HL-60 (cell line): ENCODE measurements at regions not wholly inside any gene's neighbourhood (a gene's known extent, or its start where the extent isn't known, plus 50 kb on each side); places are given as distances from the start of the nearest gene placed in this dataset.

Experiments
- DNase-seq, 2 experiments: peaks; one replicate each; pipeline ENCODE4 v3.0.0-alpha.2; 2010 to 2020; ENCODE audit warnings: low read depth in 1 of 2, low spot score in 1 of 2
- H3K27ac ChIP-seq: fragments of 250-450 bp; sonication (Bioruptor Pico); replicated peaks from 2 replicates; pipeline ENCODE4 v1.5.1; 2020; ENCODE audit warnings: mild to moderate bottlenecking, moderate library complexity
- H3K27me3 ChIP-seq: fragments of 250-450 bp; sonication (Bioruptor Pico); 2 replicates; pipeline ENCODE4 v1.5.1; 2021; ENCODE audit warnings: mild to moderate bottlenecking, moderate library complexity; ENCODE audit not compliant: insufficient read depth, poor library complexity, severe bottlenecking
- H3K4me3 ChIP-seq: replicated peaks from 2 replicates; pipeline ENCODE4 v1.5.1; 2011; ENCODE audit warnings: mild to moderate bottlenecking, control low read depth, low read length; ENCODE audit not compliant: insufficient read depth
- GABPA ChIP-seq: IDR thresholded peaks from 2 replicates; pipeline ENCODE4 v1.6.1; 2012; ENCODE audit warnings: low read depth
- POLR2AphosphoS5 ChIP-seq: IDR thresholded peaks from 2 replicates; pipeline ENCODE4 v1.6.1; 2012; ENCODE audit warnings: low read depth
- SPI1 ChIP-seq: IDR thresholded peaks from 2 replicates; pipeline ENCODE4 v1.6.1; 2012; ENCODE audit warnings: low read depth, mild to moderate bottlenecking, borderline replicate concordance
- TF ChIP-seq, protein P1 (sequence below): IDR thresholded peaks from 2 replicates; pipeline ENCODE4 v1.6.1; 2012; ENCODE audit warnings: low read depth; ENCODE audit not compliant: insufficient replicate concordance
- TF ChIP-seq, protein P2 (sequence below): IDR thresholded peaks from one replicate; pipeline ENCODE4 v1.5.1; 2011; ENCODE audit warnings: low read length, control low read depth, inconsistent platforms; ENCODE audit not compliant: insufficient read depth

DNA sequence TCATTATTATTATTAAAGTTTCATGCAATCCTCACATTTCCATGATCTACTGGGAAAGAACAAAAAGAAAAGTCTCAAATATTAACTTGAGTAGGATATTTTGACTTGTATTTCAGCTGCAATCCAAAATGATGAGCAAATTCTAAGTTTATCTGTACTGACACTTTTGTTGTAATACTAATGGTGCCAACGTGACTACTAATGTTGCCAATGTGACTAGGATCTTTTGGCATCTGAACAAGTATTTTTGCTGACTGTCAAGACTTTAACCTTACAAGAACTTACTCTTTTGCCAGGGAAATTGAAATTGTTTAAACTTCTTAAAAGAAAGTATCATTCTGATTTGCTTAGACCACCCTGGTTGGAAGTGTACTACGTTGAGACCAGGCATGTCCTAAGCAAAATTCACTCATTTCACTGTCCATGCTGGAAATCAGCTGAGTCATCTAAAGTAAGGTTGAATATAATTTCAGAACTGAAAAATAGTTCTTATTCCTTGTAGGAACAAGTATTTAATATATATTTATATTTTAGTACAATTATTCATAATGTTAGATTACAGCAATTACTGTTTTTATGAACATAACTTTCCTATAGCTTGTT is 78.5 kb upstream of the LYZL1 start:
- TF ChIP-seq, protein P1, sequence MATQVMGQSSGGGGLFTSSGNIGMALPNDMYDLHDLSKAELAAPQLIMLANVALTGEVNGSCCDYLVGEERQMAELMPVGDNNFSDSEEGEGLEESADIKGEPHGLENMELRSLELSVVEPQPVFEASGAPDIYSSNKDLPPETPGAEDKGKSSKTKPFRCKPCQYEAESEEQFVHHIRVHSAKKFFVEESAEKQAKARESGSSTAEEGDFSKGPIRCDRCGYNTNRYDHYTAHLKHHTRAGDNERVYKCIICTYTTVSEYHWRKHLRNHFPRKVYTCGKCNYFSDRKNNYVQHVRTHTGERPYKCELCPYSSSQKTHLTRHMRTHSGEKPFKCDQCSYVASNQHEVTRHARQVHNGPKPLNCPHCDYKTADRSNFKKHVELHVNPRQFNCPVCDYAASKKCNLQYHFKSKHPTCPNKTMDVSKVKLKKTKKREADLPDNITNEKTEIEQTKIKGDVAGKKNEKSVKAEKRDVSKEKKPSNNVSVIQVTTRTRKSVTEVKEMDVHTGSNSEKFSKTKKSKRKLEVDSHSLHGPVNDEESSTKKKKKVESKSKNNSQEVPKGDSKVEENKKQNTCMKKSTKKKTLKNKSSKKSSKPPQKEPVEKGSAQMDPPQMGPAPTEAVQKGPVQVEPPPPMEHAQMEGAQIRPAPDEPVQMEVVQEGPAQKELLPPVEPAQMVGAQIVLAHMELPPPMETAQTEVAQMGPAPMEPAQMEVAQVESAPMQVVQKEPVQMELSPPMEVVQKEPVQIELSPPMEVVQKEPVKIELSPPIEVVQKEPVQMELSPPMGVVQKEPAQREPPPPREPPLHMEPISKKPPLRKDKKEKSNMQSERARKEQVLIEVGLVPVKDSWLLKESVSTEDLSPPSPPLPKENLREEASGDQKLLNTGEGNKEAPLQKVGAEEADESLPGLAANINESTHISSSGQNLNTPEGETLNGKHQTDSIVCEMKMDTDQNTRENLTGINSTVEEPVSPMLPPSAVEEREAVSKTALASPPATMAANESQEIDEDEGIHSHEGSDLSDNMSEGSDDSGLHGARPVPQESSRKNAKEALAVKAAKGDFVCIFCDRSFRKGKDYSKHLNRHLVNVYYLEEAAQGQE, result no peak
- TF ChIP-seq, protein P2, sequence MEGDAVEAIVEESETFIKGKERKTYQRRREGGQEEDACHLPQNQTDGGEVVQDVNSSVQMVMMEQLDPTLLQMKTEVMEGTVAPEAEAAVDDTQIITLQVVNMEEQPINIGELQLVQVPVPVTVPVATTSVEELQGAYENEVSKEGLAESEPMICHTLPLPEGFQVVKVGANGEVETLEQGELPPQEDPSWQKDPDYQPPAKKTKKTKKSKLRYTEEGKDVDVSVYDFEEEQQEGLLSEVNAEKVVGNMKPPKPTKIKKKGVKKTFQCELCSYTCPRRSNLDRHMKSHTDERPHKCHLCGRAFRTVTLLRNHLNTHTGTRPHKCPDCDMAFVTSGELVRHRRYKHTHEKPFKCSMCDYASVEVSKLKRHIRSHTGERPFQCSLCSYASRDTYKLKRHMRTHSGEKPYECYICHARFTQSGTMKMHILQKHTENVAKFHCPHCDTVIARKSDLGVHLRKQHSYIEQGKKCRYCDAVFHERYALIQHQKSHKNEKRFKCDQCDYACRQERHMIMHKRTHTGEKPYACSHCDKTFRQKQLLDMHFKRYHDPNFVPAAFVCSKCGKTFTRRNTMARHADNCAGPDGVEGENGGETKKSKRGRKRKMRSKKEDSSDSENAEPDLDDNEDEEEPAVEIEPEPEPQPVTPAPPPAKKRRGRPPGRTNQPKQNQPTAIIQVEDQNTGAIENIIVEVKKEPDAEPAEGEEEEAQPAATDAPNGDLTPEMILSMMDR, result no peak
- TF ChIP-seq POLR2AphosphoS5, result no peak
- TF ChIP-seq SPI1, result no peak
- no peak for TF ChIP-seq GABPA
- Histone ChIP-seq H3K27ac (no peak overlapping the region), H3K4me3 (no peak overlapping the region), H3K27me3 (no peaks in the 10 kb centered on the region)
- no peak for DNase-seq

DNA sequence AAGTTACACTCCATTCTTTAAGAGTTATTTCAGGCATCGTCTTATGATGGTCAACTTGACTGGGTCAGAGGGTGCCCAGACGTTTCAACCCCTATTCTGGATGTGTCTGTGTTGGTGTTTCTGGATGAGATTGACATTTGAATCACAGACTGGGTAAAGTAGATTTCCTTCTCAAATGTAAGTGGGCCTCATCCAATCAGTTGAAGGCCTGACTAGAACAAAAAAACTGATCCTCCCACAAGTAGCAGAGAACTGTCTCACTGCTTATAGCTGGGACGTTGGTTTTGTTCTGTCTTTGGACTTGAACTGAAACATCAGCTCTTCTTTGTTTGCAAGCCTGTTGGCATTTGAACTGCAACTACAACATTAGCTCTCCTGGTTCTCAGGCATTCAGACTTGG is 76.3 kb upstream of the LYZL1 start:
- no peak for DNase-seq
- no peaks in the 10 kb centered on the region for H3K27me3 ChIP-seq
- no peak overlapping the region for H3K4me3 ChIP-seq
- H3K27ac ChIP-seq, result no peak overlapping the region
- TF ChIP-seq, protein P2, result no peak
- no peak for TF ChIP-seq GABPA
- TF ChIP-seq, protein P1, result no peak
- TF ChIP-seq SPI1, result no peak
- no peak for TF ChIP-seq POLR2AphosphoS5

DNA sequence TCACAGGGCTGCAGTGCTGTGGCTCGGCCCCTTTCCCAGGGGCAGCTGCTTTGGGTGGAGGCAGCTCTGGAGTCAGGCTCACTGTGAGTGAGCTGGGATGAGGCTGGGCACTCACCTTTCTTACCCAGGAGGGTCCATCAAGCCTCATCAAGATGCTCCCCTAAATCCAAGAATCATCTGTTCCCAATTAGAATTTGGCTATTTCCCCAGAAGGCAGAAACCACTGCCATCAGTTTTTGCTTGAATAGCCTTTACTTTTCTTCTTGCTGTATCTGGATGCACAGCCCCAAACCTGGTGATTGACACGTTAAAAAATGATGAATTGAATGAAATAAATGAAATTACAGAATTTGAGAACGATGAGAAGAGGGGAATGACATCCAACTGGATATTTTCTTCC is 74.3 kb upstream of the LYZL1 start:
- DNase-seq, result no peak
- Histone ChIP-seq H3K4me3 (no peak overlapping the region), H3K27ac (no peak overlapping the region), H3K27me3 (no peaks in the 10 kb centered on the region)
- TF ChIP-seq GABPA (no peak), POLR2AphosphoS5 (no peak), SPI1 (no peak)
- TF ChIP-seq, protein P2, result no peak

DNA sequence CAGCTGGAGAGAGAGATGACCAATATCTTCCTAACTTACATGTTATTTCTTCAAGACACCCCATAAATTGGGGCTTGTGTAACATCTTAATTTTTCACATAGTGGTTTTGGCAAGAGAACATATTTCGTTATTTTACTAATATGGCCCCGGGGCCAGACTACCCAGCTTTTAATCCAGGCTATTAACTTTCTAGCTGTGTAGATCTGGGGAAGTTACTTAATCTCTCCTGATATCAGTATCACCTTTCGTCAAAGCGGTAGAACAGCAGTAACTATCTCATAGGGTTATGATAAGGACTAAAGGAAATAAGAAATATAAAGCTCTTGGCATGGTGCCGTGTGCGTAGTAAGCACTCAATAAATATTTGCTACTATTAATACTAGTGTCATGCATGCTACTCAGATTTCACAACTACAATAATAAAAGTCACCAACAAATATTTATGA is 71.6 kb upstream of the LYZL1 start:
- no peaks in the 10 kb centered on the region for H3K27me3 ChIP-seq
- H3K27ac ChIP-seq, result no peak overlapping the region
- no peak overlapping the region for H3K4me3 ChIP-seq
- DNase-seq, result no peak
- TF ChIP-seq SPI1 (no peak), POLR2AphosphoS5 (no peak), GABPA (no peak)
- TF ChIP-seq, protein P1, result no peak
- TF ChIP-seq, protein P2, result no peak
